ENCODE measurements at regions not wholly inside any gene's neighbourhood (a gene's known extent, or its start where the extent isn't known, plus 50 kb on each side); places are given as distances from the start of the nearest gene placed in this dataset.

DNA sequence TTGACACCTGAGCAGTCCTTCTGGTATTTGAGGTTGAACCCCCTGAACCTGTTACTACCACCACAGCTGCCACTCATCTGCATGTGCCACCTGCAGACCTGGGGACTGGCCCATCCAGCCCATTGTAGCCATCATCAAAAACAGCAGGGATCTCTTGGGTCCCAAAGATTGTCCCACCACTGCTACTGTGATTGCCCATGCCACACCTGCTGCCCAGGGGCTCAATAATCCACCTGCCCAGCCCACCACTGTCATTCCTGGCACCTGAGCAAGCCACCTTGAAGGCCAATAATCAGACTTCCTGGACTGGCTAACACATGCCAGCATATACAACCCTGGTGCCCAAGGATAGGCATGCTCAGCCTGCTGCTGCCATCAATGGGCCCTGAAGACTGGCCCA, 327.6 kb downstream of the CYRIA start:
- H3K36me3 ChIP-seq (ENCODE audit: control insufficient read depth in 2 of 2, insufficient read depth in 2 of 2, low read length in 1 of 2), result no peaks in the 10 kb centered on the region
- H3K27ac ChIP-seq (ENCODE audit: low read depth in 2 of 2, low read length in 1 of 2), result no peak overlapping the region
- no peaks in the 10 kb centered on the region for H3K9me3 ChIP-seq (ENCODE audit: control insufficient read depth in 2 of 2, insufficient read depth in 1 of 2, low read depth in 1 of 2, low read length in 1 of 2)
- no peak overlapping the region for H3K4me3 ChIP-seq (ENCODE audit: low read depth in 1 of 2, low read length in 2 of 2)
- H3K27me3 ChIP-seq (ENCODE audit: control insufficient read depth in 1 of 2, insufficient read depth in 2 of 2, low read length in 2 of 2), result no peaks in the 10 kb centered on the region
- no peaks in the 10 kb centered on the region for H3K4me1 ChIP-seq (ENCODE audit: control insufficient read depth in 2 of 2, insufficient read depth in 2 of 2, low read length in 1 of 2)

DNA sequence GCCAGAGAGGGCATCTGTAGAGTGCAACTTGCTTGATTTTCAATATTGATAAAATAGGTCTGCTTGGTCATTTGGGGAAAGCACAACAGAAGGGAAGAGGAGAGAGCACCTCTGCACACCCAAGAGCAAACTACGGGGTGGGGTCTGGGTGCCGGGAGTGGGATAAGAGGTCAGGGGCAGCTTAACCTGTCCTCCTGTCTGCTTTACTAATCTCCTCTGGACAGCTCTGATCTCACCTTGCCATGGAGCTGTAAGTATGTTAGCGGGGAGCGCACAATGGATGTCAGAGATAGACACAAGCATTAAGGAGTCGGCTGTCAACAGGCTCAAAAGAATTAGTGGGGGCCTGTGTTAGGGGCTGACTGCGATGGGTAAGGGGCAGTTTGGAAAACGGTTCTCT, 328.7 kb downstream of the CYRIA start:
- H3K9me3 ChIP-seq (ENCODE audit: control insufficient read depth in 2 of 2, insufficient read depth in 1 of 2, low read depth in 1 of 2, low read length in 1 of 2), result no peaks in the 10 kb centered on the region
- H3K27ac ChIP-seq (ENCODE audit: low read depth in 2 of 2, low read length in 1 of 2), result no peak overlapping the region
- 85 to 87% methylated on average over 7 of the region's 7 CpGs for WGBS, 2 donors
- H3K36me3 ChIP-seq (ENCODE audit: control insufficient read depth in 2 of 2, insufficient read depth in 2 of 2, low read length in 1 of 2), result no peaks in the 10 kb centered on the region
- H3K4me3 ChIP-seq (ENCODE audit: low read depth in 1 of 2, low read length in 2 of 2), result no peak overlapping the region
- H3K4me1 ChIP-seq (ENCODE audit: control insufficient read depth in 2 of 2, insufficient read depth in 2 of 2, low read length in 1 of 2), result no peaks in the 10 kb centered on the region
- no peaks in the 10 kb centered on the region for H3K27me3 ChIP-seq (ENCODE audit: control insufficient read depth in 1 of 2, insufficient read depth in 2 of 2, low read length in 2 of 2)

DNA sequence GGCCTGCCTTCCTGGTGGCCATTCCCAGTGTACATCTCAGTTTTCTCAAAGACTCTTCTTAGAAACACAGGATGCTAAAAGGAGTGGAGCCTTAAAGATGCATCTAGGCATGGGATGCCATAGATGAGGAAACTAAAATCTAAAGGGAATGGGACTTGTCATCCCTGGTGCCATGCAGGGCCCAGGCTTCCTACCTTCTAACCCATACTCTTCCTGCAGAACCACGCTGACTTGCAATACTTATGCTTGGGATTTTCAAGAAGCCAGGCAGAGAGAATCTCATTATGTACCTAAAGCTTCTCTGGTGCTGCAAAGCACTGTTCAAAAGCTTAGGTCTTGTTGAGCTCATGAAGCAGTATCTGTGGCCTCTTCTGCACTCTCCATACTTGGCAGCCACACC, 329.1 kb downstream of the CYRIA start:
- H3K27ac ChIP-seq (ENCODE audit: low read depth in 2 of 2, low read length in 1 of 2), result no peak overlapping the region
- no peaks in the 10 kb centered on the region for H3K27me3 ChIP-seq (ENCODE audit: control insufficient read depth in 1 of 2, insufficient read depth in 2 of 2, low read length in 2 of 2)
- no peaks in the 10 kb centered on the region for H3K4me1 ChIP-seq (ENCODE audit: control insufficient read depth in 2 of 2, insufficient read depth in 2 of 2, low read length in 1 of 2)
- H3K4me3 ChIP-seq (ENCODE audit: low read depth in 1 of 2, low read length in 2 of 2), result no peak overlapping the region
- H3K36me3 ChIP-seq (ENCODE audit: control insufficient read depth in 2 of 2, insufficient read depth in 2 of 2, low read length in 1 of 2), result no peaks in the 10 kb centered on the region
- no peaks in the 10 kb centered on the region for H3K9me3 ChIP-seq (ENCODE audit: control insufficient read depth in 2 of 2, insufficient read depth in 1 of 2, low read depth in 1 of 2, low read length in 1 of 2)
- WGBS, 2 donors, result 80 to 83% methylated on average over 1 of the region's 1 CpG

DNA sequence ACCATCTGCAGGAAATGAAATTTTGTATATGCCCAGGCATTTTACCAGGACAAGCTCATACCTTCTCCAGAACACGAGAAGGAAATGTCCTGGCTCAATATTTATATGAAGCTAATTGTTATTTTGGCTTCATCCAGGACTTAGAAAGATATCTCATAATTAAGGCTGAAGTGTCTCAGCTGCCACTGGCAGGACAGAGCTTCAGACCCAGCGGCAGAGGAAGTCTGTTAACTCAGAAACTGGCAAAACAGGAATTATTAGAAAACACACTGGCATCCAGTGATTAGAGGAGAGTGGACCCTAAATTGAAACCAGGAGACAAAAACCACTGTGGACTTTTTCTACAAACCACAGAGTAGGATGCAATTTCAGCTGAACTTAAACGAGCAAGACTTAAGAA, 329.7 kb downstream of the CYRIA start:
- no peaks in the 10 kb centered on the region for H3K36me3 ChIP-seq (ENCODE audit: control insufficient read depth in 2 of 2, insufficient read depth in 2 of 2, low read length in 1 of 2)
- no peak overlapping the region for H3K4me3 ChIP-seq (ENCODE audit: low read depth in 1 of 2, low read length in 2 of 2)
- no peaks in the 10 kb centered on the region for H3K4me1 ChIP-seq (ENCODE audit: control insufficient read depth in 2 of 2, insufficient read depth in 2 of 2, low read length in 1 of 2)
- H3K9me3 ChIP-seq (ENCODE audit: control insufficient read depth in 2 of 2, insufficient read depth in 1 of 2, low read depth in 1 of 2, low read length in 1 of 2), result no peaks in the 10 kb centered on the region
- WGBS, 2 donors, result 41 to 49% methylated on average over 3 of the region's 3 CpGs
- no peak overlapping the region for H3K27ac ChIP-seq (ENCODE audit: low read depth in 2 of 2, low read length in 1 of 2)
- H3K27me3 ChIP-seq (ENCODE audit: control insufficient read depth in 1 of 2, insufficient read depth in 2 of 2, low read length in 2 of 2), result no peaks in the 10 kb centered on the region

DNA sequence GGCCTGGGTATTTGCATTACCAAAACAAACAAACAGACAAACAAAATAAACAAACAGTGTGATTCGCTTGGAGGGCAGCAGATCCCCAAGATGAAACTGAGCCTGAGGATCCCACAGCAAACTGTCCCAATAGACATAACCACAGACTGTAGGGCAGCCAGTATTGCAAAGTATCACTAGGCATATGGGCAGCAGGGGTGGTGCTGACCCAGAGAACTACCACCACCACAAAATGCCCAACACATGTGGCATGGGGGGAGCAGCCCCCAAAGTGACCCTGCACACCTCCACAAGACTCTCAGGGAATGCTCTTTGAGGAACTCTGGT, 330.1 kb downstream of the CYRIA start:
- no peaks in the 10 kb centered on the region for H3K4me1 ChIP-seq (ENCODE audit: control insufficient read depth in 2 of 2, insufficient read depth in 2 of 2, low read length in 1 of 2)
- H3K27me3 ChIP-seq (ENCODE audit: control insufficient read depth in 1 of 2, insufficient read depth in 2 of 2, low read length in 2 of 2), result no peaks in the 10 kb centered on the region
- H3K9me3 ChIP-seq (ENCODE audit: control insufficient read depth in 2 of 2, insufficient read depth in 1 of 2, low read depth in 1 of 2, low read length in 1 of 2), result no peaks in the 10 kb centered on the region
- 74 to 80% methylated on average over 1 of the region's 1 CpG for WGBS, 2 donors
- no peak overlapping the region for H3K4me3 ChIP-seq (ENCODE audit: low read depth in 1 of 2, low read length in 2 of 2)
- H3K27ac ChIP-seq (ENCODE audit: low read depth in 2 of 2, low read length in 1 of 2), result no peak overlapping the region
- no peaks in the 10 kb centered on the region for H3K36me3 ChIP-seq (ENCODE audit: control insufficient read depth in 2 of 2, insufficient read depth in 2 of 2, low read length in 1 of 2)

DNA sequence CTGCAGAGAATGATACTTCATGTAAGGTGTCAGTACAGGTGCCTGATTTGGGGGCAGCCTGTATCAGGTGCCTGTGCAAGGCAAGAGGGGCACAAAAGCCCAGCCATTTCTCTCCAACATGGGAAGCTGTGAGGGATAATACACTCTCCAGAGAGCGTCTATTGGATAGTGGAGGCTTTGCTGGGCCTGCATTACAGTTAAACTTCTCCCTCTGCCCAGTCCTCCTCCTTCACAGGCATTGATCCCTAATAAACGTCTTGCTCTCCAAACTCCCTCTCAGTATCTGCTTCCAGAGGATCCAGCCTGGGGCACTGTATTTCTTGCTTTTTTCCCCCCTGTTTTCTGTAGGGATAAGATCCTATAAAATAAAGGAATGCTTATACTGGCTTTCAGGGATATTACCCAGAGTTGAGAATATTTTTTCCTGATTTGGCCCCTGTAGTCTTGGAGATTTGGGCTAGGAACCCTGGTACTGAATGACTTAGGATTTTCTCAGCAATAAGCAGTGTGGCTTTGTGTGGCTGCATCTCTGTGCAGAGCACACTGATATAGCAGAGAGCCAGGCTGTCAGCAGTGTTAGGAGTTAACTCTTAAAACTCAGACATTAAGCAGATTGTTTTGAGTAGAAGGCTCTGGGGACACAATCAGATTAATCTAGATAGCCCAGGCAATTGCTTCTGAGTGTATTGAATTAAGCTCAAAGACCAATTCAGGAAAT, 330.6 kb downstream of the CYRIA start:
- no peaks in the 10 kb centered on the region for H3K9me3 ChIP-seq (ENCODE audit: control insufficient read depth in 2 of 2, insufficient read depth in 1 of 2, low read depth in 1 of 2, low read length in 1 of 2)
- H3K4me1 ChIP-seq (ENCODE audit: control insufficient read depth in 2 of 2, insufficient read depth in 2 of 2, low read length in 1 of 2), result no peaks in the 10 kb centered on the region
- H3K27me3 ChIP-seq (ENCODE audit: control insufficient read depth in 1 of 2, insufficient read depth in 2 of 2, low read length in 2 of 2), result no peaks in the 10 kb centered on the region
- no peak overlapping the region for H3K27ac ChIP-seq (ENCODE audit: low read depth in 2 of 2, low read length in 1 of 2)
- no peak overlapping the region for H3K4me3 ChIP-seq (ENCODE audit: low read depth in 1 of 2, low read length in 2 of 2)
- 37 to 49% methylated on average over 2 of the region's 2 CpGs for WGBS, 2 donors
- H3K36me3 ChIP-seq (ENCODE audit: control insufficient read depth in 2 of 2, insufficient read depth in 2 of 2, low read length in 1 of 2), result no peaks in the 10 kb centered on the region

DNA sequence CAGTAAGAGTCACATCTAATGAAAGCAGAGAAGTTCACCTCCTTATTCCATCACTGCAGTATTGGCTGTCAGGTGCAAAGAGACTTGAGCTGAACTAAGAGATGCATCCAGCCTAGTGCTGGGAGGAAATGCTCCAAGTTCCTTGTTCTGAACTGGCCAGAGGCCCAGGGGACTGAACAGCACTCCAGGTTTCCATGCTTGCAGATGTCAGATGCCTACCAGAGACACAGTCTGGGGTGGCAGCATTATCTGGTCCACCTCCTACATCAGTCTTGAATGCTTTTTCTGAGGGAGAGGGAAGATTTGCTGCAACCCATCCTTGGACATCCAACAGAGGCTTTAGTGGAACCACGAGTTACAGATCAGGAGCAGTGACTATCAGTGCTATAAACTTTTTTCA, 331.3 kb downstream of the CYRIA start:
- Histone ChIP-seq H3K9me3 (ENCODE audit: control insufficient read depth in 2 of 2, insufficient read depth in 1 of 2, low read depth in 1 of 2, low read length in 1 of 2) (no peaks in the 10 kb centered on the region), H3K27me3 (ENCODE audit: control insufficient read depth in 1 of 2, insufficient read depth in 2 of 2, low read length in 2 of 2) (no peaks in the 10 kb centered on the region), H3K4me1 (ENCODE audit: control insufficient read depth in 2 of 2, insufficient read depth in 2 of 2, low read length in 1 of 2) (no peaks in the 10 kb centered on the region), H3K27ac (ENCODE audit: low read depth in 2 of 2, low read length in 1 of 2) (no peak overlapping the region), H3K36me3 (ENCODE audit: control insufficient read depth in 2 of 2, insufficient read depth in 2 of 2, low read length in 1 of 2) (no peaks in the 10 kb centered on the region), H3K4me3 (ENCODE audit: low read depth in 1 of 2, low read length in 2 of 2) (no peak overlapping the region)
- 67 to 75% methylated on average over 1 of the region's 1 CpG for WGBS, 2 donors

DNA sequence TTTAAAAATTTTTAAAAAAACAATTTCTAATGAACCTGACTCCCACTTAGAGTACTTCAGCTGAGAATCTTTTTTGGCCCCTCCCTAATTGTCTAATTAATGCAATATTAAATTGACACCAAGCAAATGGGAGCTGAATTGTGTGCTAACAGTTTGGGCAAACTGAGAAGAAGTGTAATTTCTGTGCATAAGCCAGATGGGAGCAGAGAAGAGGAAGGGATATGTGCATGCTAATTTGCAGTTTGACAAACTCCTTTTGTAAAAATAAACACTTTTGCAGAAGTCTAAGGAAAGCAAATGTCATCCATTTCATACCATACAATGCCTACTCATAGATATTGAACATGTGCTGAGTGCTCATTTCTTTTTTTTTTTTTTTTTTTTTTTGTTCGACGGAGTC, 332.0 kb downstream of the CYRIA start:
- Histone ChIP-seq H3K4me3 (ENCODE audit: low read depth in 1 of 2, low read length in 2 of 2) (no peak overlapping the region), H3K27me3 (ENCODE audit: control insufficient read depth in 1 of 2, insufficient read depth in 2 of 2, low read length in 2 of 2) (no peaks in the 10 kb centered on the region), H3K9me3 (ENCODE audit: control insufficient read depth in 2 of 2, insufficient read depth in 1 of 2, low read depth in 1 of 2, low read length in 1 of 2) (no peaks in the 10 kb centered on the region), H3K4me1 (ENCODE audit: control insufficient read depth in 2 of 2, insufficient read depth in 2 of 2, low read length in 1 of 2) (no peaks in the 10 kb centered on the region), H3K27ac (ENCODE audit: low read depth in 2 of 2, low read length in 1 of 2) (no peak overlapping the region), H3K36me3 (ENCODE audit: control insufficient read depth in 2 of 2, insufficient read depth in 2 of 2, low read length in 1 of 2) (no peaks in the 10 kb centered on the region)
- 50 to 57% methylated on average over 2 of the region's 2 CpGs for WGBS, 2 donors

DNA sequence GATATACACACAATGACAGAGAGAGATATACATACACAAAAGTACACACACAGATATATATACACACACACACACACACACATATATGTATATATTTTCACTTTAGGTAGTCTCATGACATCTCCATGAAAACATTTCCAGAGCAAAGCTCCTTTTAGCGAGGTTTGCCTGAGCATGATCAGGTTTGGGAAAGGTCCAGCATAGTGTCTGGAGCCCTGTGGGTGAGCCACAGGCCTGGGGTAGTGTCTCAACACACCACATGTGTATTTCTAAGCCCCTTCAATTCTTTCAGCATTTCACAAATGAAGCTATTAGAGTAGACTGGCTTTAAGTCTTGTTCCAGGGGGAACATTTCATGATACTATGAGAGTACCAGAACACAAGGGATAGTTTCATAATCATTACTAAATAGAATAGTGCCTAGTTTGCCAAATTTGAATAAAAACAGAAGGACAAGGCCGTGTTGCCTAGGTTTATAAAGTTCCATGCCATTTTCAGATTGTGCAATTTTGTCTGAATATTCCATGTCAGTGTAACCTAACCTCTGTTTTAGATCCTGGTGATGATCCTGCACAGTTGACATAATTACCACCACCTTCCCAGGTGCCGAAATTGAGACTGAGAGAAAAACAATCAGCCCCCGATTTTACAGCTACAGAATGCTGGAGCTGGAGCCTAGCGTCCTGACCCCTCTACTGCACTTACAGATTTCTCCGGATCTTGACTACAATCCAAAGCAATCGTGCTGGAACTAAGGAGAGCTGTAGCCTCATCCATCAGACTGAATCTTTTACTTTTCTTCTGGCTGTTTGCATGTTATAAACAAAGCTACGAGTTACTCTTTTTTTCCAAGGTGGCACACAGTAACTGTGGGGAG, 332.7 kb downstream of the CYRIA start:
- 42 to 51% methylated on average over 8 of the region's 8 CpGs for WGBS, 2 donors
- H3K27me3 ChIP-seq (ENCODE audit: control insufficient read depth in 1 of 2, insufficient read depth in 2 of 2, low read length in 2 of 2), result no peaks in the 10 kb centered on the region
- H3K36me3 ChIP-seq (ENCODE audit: control insufficient read depth in 2 of 2, insufficient read depth in 2 of 2, low read length in 1 of 2), result no peaks in the 10 kb centered on the region
- H3K27ac ChIP-seq (ENCODE audit: low read depth in 2 of 2, low read length in 1 of 2), result no peak overlapping the region
- H3K4me3 ChIP-seq (ENCODE audit: low read depth in 1 of 2, low read length in 2 of 2), result no peak overlapping the region
- H3K4me1 ChIP-seq (ENCODE audit: control insufficient read depth in 2 of 2, insufficient read depth in 2 of 2, low read length in 1 of 2), result no peaks in the 10 kb centered on the region
- H3K9me3 ChIP-seq (ENCODE audit: control insufficient read depth in 2 of 2, insufficient read depth in 1 of 2, low read depth in 1 of 2, low read length in 1 of 2), result no peaks in the 10 kb centered on the region

DNA sequence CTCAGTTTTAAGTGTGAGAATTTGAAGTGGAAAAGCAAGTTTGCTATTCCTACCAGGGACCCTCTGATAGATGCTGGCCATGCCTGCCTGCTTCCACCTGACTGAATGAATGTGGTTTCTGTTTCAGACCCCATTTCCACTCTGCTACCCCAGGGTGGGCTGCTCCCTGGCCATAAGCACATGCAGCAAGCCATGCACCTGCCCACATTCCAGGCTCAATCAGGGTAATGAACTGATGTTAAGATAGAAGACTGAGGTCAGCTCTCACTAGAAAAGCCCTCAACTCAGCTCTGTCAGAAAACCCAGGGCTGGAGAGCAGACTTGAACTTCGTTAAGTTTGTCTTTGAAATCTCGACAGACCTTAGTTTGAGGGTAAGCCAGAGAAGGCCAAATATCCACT, 333.9 kb downstream of the CYRIA start:
- Histone ChIP-seq H3K4me3 (ENCODE audit: low read depth in 1 of 2, low read length in 2 of 2) (no peak overlapping the region), H3K9me3 (ENCODE audit: control insufficient read depth in 2 of 2, insufficient read depth in 1 of 2, low read depth in 1 of 2, low read length in 1 of 2) (no peaks in the 10 kb centered on the region), H3K27ac (ENCODE audit: low read depth in 2 of 2, low read length in 1 of 2) (no peak overlapping the region), H3K27me3 (ENCODE audit: control insufficient read depth in 1 of 2, insufficient read depth in 2 of 2, low read length in 2 of 2) (no peaks in the 10 kb centered on the region), H3K36me3 (ENCODE audit: control insufficient read depth in 2 of 2, insufficient read depth in 2 of 2, low read length in 1 of 2) (no peaks in the 10 kb centered on the region), H3K4me1 (ENCODE audit: control insufficient read depth in 2 of 2, insufficient read depth in 2 of 2, low read length in 1 of 2) (no peaks in the 10 kb centered on the region)
- 86 to 87% methylated on average over 2 of the region's 2 CpGs for whole genome bisulfite sequencing, 2 donors

Data from esophagus (tissue), 2 donors.